ENCODE measurements at regions not wholly inside any gene's neighbourhood (a gene's known extent, or its start where the extent isn't known, plus 50 kb on each side); places are given as distances from the start of the nearest gene placed in this dataset.

DNA sequence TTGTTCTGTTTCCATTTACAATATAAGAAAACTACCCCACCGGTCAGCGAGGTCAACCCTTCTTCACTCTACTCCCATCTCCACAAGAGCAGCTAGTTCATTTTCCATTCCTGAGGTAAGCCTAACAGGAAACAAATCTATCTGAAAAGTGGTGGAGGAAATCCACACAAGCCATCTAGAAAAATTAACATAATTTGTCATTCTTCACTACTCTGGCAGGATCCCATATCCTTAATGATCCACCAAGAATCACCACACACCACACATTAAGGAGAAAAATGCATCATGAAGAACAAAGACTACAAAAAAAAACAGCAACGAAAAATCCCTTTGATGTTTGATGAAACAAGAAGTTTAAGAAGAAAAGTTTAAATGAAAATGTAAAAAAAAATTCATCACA, 1771.0 kb downstream of the EFNA5 start:
- ATAC-seq, result no peak
- intact Hi-C loops (cut with DNase I), result no loop called here
- WGBS (ENCODE audit: insufficient coverage, low coverage, low lambda C conversion rate, missing lambda C conversion rate), result 58% methylated on average over 3 of the region's 3 CpGs
- Histone ChIP-seq H3K4me1 (no peaks in the 10 kb centered on the region), H3K4me3 (no peak overlapping the region), H3K27ac (no peak overlapping the region), H3K27me3 (no peaks in the 10 kb centered on the region), H3K36me3 (no peaks in the 10 kb centered on the region), H3K9me3 (no peaks in the 10 kb centered on the region)
- TF ChIP-seq, protein P1, sequence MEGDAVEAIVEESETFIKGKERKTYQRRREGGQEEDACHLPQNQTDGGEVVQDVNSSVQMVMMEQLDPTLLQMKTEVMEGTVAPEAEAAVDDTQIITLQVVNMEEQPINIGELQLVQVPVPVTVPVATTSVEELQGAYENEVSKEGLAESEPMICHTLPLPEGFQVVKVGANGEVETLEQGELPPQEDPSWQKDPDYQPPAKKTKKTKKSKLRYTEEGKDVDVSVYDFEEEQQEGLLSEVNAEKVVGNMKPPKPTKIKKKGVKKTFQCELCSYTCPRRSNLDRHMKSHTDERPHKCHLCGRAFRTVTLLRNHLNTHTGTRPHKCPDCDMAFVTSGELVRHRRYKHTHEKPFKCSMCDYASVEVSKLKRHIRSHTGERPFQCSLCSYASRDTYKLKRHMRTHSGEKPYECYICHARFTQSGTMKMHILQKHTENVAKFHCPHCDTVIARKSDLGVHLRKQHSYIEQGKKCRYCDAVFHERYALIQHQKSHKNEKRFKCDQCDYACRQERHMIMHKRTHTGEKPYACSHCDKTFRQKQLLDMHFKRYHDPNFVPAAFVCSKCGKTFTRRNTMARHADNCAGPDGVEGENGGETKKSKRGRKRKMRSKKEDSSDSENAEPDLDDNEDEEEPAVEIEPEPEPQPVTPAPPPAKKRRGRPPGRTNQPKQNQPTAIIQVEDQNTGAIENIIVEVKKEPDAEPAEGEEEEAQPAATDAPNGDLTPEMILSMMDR (IDR thresholded peaks at IDR 0.05), result no peak
- TF ChIP-seq POLR2A (IDR thresholded peaks at IDR 0.05), result no peak
- no peak for DNase-seq

DNA sequence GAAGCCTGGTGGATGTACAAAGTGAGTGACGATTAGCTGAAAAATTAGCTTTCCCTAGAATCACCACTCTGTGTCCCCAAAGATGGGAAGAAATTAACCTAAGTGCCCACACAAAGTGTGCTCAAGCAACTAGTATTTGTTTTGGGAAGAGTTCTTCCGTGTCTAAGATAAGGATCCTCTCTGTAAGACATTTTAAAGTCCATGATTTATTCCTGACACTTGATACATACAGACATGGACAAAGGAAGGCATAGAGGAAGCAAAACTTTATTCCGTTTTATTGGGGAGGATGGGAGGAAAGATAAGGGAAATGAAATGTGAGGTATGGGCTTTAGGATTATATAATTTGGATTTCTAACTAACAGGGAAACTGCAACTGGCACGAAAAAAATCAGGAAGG, 1772.6 kb downstream of the EFNA5 start:
- Histone ChIP-seq H3K4me3 (no peak overlapping the region), H3K4me1 (no peaks in the 10 kb centered on the region), H3K27me3 (no peaks in the 10 kb centered on the region), H3K36me3 (no peaks in the 10 kb centered on the region), H3K9me3 (no peaks in the 10 kb centered on the region), H3K27ac (no peak overlapping the region)
- WGBS (ENCODE audit: insufficient coverage, low coverage, low lambda C conversion rate, missing lambda C conversion rate), result 28% methylated on average over 4 of the region's 4 CpGs
- ATAC-seq, result no peak
- DNase-seq, result no peak
- TF ChIP-seq, protein P1 (IDR thresholded peaks at IDR 0.05), result no peak
- TF ChIP-seq POLR2A (IDR thresholded peaks at IDR 0.05), result no peak
- intact Hi-C loops (cut with DNase I), result no loop called here

DNA sequence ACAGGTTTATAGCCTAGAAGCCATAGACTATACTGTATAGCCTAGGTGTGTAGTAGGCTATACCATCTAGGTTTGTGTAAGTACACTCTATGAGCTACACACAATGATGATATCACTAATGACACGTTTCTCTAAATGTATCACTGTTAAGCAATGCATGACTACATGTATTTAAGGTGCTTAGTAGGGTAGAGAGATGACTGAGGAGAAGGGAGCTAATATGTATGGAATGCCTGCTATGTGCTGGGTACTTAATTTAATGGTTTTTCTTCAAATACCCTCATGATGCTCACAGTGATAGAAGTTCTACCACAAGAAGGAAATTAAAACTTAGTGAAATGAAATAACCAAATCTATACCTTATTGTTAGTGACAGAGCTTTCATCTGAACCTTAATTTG, 1785.5 kb downstream of the EFNA5 start:
- Histone ChIP-seq H3K4me1 (no peaks in the 10 kb centered on the region), H3K9me3 (no peaks in the 10 kb centered on the region), H3K36me3 (no peaks in the 10 kb centered on the region), H3K27ac (no peak overlapping the region), H3K4me3 (no peak overlapping the region), H3K27me3 (no peaks in the 10 kb centered on the region)
- intact Hi-C loops (cut with DNase I), result no loop called here
- WGBS (ENCODE audit: insufficient coverage, low coverage, low lambda C conversion rate, missing lambda C conversion rate), result 11% methylated on average over 1 of the region's 1 CpG
- ATAC-seq (no peak), DNase-seq (no peak)
- no peak for TF ChIP-seq POLR2A (IDR thresholded peaks at IDR 0.05)
- TF ChIP-seq, protein P1 (IDR thresholded peaks at IDR 0.05), result no peak

DNA sequence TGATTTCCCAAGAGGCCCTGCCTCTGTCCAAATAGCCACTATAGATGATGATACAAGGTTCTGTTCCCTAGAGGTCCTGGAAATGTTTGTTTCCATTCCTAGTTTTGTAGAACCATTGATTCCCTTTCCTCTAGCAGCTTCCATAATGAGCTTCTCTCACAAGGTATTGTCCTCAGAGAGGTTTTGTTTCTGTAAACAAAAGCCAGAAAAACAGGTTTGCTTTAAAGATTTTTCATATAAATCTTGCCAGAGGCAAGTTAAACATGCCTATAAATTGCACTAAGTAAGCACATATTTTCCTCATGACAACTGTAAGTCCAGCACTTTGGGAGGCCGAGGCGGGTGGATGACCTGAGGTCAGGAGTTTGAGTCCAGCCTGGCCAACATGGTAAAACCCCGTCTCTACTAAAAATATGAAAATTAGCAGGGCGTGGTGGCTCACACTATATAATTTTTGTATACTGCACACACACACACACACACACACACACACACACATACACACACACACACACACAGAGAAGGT, 1787.7 kb downstream of the EFNA5 start:
- 60% methylated on average over 4 of the region's 4 CpGs for WGBS (ENCODE audit: insufficient coverage, low coverage, low lambda C conversion rate, missing lambda C conversion rate)
- ATAC-seq, result no peak
- Histone ChIP-seq H3K27ac (no peak overlapping the region), H3K27me3 (no peaks in the 10 kb centered on the region), H3K9me3 (no peaks in the 10 kb centered on the region), H3K36me3 (no peaks in the 10 kb centered on the region), H3K4me1 (no peaks in the 10 kb centered on the region), H3K4me3 (no peak overlapping the region)
- DNase-seq, result no peak
- intact Hi-C loops (cut with DNase I), result no loop called here
- TF ChIP-seq, protein P1 (IDR thresholded peaks at IDR 0.05), result no peak
- no peak for TF ChIP-seq POLR2A (IDR thresholded peaks at IDR 0.05)

DNA sequence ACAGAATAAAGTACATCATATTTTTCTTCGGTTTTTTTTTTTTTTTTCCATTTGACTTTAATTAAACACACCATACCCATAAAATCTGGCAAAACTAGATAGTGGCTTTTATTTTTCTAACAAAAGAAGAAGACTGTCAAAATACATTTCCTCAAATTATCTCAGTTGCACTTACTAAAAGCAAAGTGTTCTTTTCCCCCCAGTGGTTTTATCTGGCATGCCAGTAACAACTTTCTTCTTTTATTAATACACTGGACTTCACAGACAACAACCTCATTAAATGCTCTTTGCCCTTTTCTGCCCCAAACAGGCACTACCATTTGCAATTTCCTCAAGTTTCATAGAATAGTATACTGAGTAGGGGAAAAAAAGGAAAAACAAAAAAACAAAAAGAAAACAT, 1792.3 kb downstream of the EFNA5 start:
- DNase-seq, result no peak
- 53% methylated on average over 1 of the region's 1 CpG for WGBS (ENCODE audit: insufficient coverage, low coverage, low lambda C conversion rate, missing lambda C conversion rate)
- no peak overlapping the region for H3K27ac ChIP-seq
- no peak for ATAC-seq
- H3K27me3 ChIP-seq, result no peaks in the 10 kb centered on the region
- no peaks in the 10 kb centered on the region for H3K9me3 ChIP-seq
- intact Hi-C loops (cut with DNase I), result no loop called here
- H3K36me3 ChIP-seq, result no peaks in the 10 kb centered on the region
- TF ChIP-seq, protein P1 (IDR thresholded peaks at IDR 0.05), result no peak
- no peak for TF ChIP-seq POLR2A (IDR thresholded peaks at IDR 0.05)
- no peak overlapping the region for H3K4me3 ChIP-seq
- H3K4me1 ChIP-seq, result no peaks in the 10 kb centered on the region

Measured in right lobe of liver (tissue), 6 donors.